ENCODE measurements at regions not wholly inside any gene's neighbourhood (a gene's known extent, or its start where the extent isn't known, plus 50 kb on each side); places are given as distances from the start of the nearest gene placed in this dataset.

GRCh38 chr21:14736672-14737071 lies 190.6 kb upstream of the SAMSN1 start:
- WGBS, 2 donors = 90 to 91% methylated on average over 2 of the region's 2 CpGs
- Histone ChIP-seq H3K27ac (no peak overlapping the region), H3K4me1 (peaks cover 0 to 3% of the 10 kb centered on the region in 2 donors), H3K9me3 (no peaks in the 10 kb centered on the region), H3K36me3 (no peaks in the 10 kb centered on the region), H3K4me3 (replicated peaks in 1 of 3) (no peak overlapping the region), H3K27me3 (no peaks in the 10 kb centered on the region)
- TF ChIP-seq POLR2A (IDR thresholded peaks at IDR 0.05) = no peak
- no peak for TF ChIP-seq CTCF (IDR thresholded peaks at IDR 0.05)
- intact Hi-C loops (cut with DNase I) = no loop called here
- no peak for DNase-seq

GRCh38 chr21:14736162-14736561 lies 190.0 kb upstream of the SAMSN1 start:
- WGBS, 2 donors = 72 to 73% methylated on average over 2 of the region's 2 CpGs
- Histone ChIP-seq H3K36me3 (no peaks in the 10 kb centered on the region), H3K9me3 (no peaks in the 10 kb centered on the region), H3K4me3 (replicated peaks in 1 of 3) (no peak overlapping the region), H3K27me3 (no peaks in the 10 kb centered on the region), H3K4me1 (no peaks in the 10 kb centered on the region), H3K27ac (no peak overlapping the region)
- intact Hi-C loops (cut with DNase I) = no loop called here
- DNase-seq = no peak
- TF ChIP-seq CTCF (IDR thresholded peaks at IDR 0.05) (no peak), POLR2A (IDR thresholded peaks at IDR 0.05) (no peak)

- Histone ChIP-seq H3K4me3 (replicated peaks in 1 of 3) (no peak overlapping the region), H3K27ac (no peak overlapping the region), H3K9me3 (no peaks in the 10 kb centered on the region), H3K4me1 (no peaks in the 10 kb centered on the region), H3K36me3 (no peaks in the 10 kb centered on the region), H3K27me3 (no peaks in the 10 kb centered on the region)
- 74 to 83% methylated on average over 2 of the region's 2 CpGs for WGBS, 2 donors
- no peak for TF ChIP-seq CTCF (IDR thresholded peaks at IDR 0.05)
- no peak for TF ChIP-seq POLR2A (IDR thresholded peaks at IDR 0.05)
- intact Hi-C loops (cut with DNase I) = no loop called here
- DNase-seq = no peak
Observed at GRCh38 chr21:14734833-14735232, 188.7 kb upstream of the SAMSN1 start.

- no peaks in the 10 kb centered on the region for H3K36me3 ChIP-seq
- DNase-seq = no peak
- intact Hi-C loops (cut with DNase I) = no loop called here
- no peak overlapping the region for H3K4me3 ChIP-seq (replicated peaks in 1 of 3)
- no peak for TF ChIP-seq CTCF (IDR thresholded peaks at IDR 0.05)
- no peak for TF ChIP-seq POLR2A (IDR thresholded peaks at IDR 0.05)
- no peaks in the 10 kb centered on the region for H3K9me3 ChIP-seq
- 87 to 90% methylated on average over 3 of the region's 3 CpGs for WGBS, 2 donors
- H3K27me3 ChIP-seq = no peaks in the 10 kb centered on the region
- H3K27ac ChIP-seq = no peak overlapping the region
- no peaks in the 10 kb centered on the region for H3K4me1 ChIP-seq
Observed at GRCh38 chr21:14734191-14734590, 188.1 kb upstream of the SAMSN1 start.

- DNase-seq = no peak
- Histone ChIP-seq H3K27ac (no peak overlapping the region), H3K9me3 (no peaks in the 10 kb centered on the region), H3K4me1 (no peaks in the 10 kb centered on the region), H3K4me3 (replicated peaks in 1 of 3) (no peak overlapping the region), H3K36me3 (no peaks in the 10 kb centered on the region), H3K27me3 (no peaks in the 10 kb centered on the region)
- 95 to 97% methylated on average over 4 of the region's 4 CpGs for WGBS, 2 donors
- no peak for TF ChIP-seq CTCF (IDR thresholded peaks at IDR 0.05)
- TF ChIP-seq POLR2A (IDR thresholded peaks at IDR 0.05) = no peak
- intact Hi-C loops (cut with DNase I) = no loop called here
Observed at GRCh38 chr21:14725219-14725618, 179.1 kb upstream of the SAMSN1 start.
